Fibroblast of skin of left quadriceps (primary cell): ENCODE measurements at regions not wholly inside any gene's neighbourhood (a gene's known extent, or its start where the extent isn't known, plus 50 kb on each side); places are given as distances from the start of the nearest gene placed in this dataset.

Experiments used
- DNase-seq, 2 experiments: peaks; one replicate each; pipeline ENCODE4 v3.0.0-alpha.2; 2013; ENCODE audit warnings: low read depth in 2 of 2

GRCh38 chr7:27364344-27364758, 121.7 kb downstream of the EVX1 start:
- peak; percentile 44 to 47 for DNase-seq

GRCh38 chr7:27367179-27367932, 124.8 kb downstream of the EVX1 start:
- DNase-seq, result no peak

GRCh38 chr7:27367933-27368549, 125.4 kb downstream of the EVX1 start:
- no peak for DNase-seq

GRCh38 chr7:27374958-27375841, 132.6 kb downstream of the EVX1 start:
- DNase-seq, result no peak

- DNase-seq, result no peak
Observed at GRCh38 chr7:27375958-27376357, 133.4 kb downstream of the EVX1 start.

- DNase-seq, result no peak
Observed at GRCh38 chr7:27377988-27378387, 135.4 kb downstream of the EVX1 start.

GRCh38 chr7:27382307-27382706, 139.7 kb downstream of the EVX1 start:
- no peak for DNase-seq

- DNase-seq, result no peak
Observed at GRCh38 chr7:27386581-27386980, 144.0 kb downstream of the EVX1 start.

GRCh38 chr7:27387864-27388263, 145.3 kb downstream of the EVX1 start:
- no peak for DNase-seq

- no peak for DNase-seq
Observed at GRCh38 chr7:27388561-27388960, 146.0 kb downstream of the EVX1 start.

- no peak for DNase-seq
Observed at GRCh38 chr7:27389496-27389895, 146.9 kb downstream of the EVX1 start.

- DNase-seq, result no peak
Observed at GRCh38 chr7:27392477-27392876, 149.9 kb downstream of the EVX1 start.

GRCh38 chr7:27394871-27395270, 152.3 kb downstream of the EVX1 start:
- DNase-seq, result no peak

- no peak for DNase-seq
Observed at GRCh38 chr7:27395626-27396025, 153.0 kb downstream of the EVX1 start.

GRCh38 chr7:27397503-27397902, 154.9 kb downstream of the EVX1 start:
- no peak for DNase-seq

GRCh38 chr7:27398851-27399250, 156.2 kb downstream of the EVX1 start:
- no peak for DNase-seq

GRCh38 chr7:27399791-27400567, 157.4 kb downstream of the EVX1 start:
- DNase-seq, result no peak

- DNase-seq, result no peak
Observed at GRCh38 chr7:27405780-27406179, 163.2 kb downstream of the EVX1 start.

GRCh38 chr7:27409311-27409710, 166.7 kb downstream of the EVX1 start:
- DNase-seq, result no peak

GRCh38 chr7:27409776-27410175, 167.2 kb downstream of the EVX1 start:
- no peak for DNase-seq

GRCh38 chr7:27410812-27411544, 168.4 kb downstream of the EVX1 start:
- DNase-seq, result no peak
